ENCODE measurements at regions not wholly inside any gene's neighbourhood (a gene's known extent, or its start where the extent isn't known, plus 50 kb on each side); places are given as distances from the start of the nearest gene placed in this dataset.
"Not testable (repeated sequence)": the region's sequence is repeated elsewhere in the genome, so short reads cannot be mapped to it uniquely, and the experiment has no call there.

DNA sequence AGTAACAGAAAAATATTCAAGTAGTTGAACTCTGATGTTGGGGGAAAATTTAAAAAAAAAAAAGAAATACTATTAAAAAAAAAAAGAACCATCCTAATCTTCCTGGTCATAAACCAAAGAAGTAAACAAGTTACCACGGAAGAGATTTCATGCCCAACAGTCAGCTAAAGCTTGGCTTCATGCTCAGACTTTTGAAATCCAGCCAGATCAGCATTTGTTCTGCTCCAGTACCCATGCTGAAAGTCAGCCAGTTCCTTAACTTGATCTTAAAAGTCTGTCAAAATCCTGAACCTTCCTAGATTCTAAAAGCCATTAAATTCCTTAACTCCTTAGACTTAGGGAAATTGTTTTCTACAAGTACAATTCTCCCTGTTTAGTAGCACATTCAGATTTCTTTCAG is 908.7 kb upstream of the CDH9 start:
- intact Hi-C loops (cut with DNase I) = no loop called here
- ATAC-seq (no peak), DNase-seq (ENCODE audit: missing footprints) (no peak)

DNA sequence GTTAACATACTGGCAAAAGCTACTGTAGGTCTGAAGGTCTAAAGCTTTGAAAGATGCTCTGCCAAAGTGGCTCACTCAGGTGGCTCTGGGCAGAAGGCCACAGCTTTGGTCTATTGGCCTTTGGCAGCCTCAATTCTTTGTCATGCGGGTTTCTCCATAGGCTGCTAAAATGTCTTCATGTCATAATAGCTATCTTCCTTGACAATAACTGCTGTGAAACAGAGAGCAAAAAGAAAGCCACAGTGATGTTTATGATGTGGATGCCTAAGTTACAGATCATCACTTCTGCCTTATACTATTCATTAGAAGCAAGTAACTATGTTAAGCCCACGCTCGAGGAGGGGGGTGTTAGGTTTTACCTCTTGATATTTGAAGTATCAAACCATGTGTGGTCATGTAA is 906.1 kb upstream of the CDH9 start:
- no peak for DNase-seq (ENCODE audit: missing footprints)
- no peak for ATAC-seq
- intact Hi-C loops (cut with DNase I) = no loop called here

DNA sequence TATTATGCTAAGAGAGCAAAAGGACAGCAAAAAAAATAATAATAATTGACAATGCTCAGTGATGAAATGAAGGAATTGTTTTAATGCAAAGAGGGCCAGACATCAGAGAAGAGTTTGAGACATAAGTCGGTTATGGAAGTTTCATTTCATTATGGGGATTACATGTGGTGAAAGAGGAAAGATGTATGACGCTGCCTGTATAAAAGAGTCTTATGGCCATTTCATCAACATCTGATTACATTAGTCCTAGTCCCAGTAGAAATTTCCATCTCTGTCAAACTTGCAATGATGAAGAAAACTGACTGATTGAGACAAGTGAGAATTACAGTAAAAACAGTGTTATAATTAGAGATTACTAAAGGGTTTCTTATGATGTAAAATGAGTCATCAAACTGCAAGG is 900.6 kb upstream of the CDH9 start:
- ATAC-seq (no peak), DNase-seq (ENCODE audit: missing footprints) (no peak)
- intact Hi-C loops (cut with DNase I) = no loop called here

DNA sequence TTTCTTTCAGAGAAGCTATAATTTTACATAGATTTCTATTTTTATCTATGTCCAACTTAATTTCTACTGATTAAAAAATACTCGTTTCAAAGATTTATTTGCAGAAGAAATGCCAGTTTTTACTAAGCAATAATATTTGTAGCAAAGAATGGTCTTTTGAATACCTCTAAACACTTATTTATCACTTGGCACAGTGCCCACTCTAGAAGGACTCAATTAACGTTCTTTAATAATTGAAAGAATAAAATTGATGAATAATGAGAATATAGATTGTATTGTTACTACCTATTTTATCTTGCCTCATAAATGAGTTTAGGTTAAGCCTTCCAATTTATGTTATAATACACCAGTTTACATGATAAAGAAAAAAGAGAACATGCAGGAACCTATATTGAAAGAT is 889.7 kb upstream of the CDH9 start:
- DNase-seq (ENCODE audit: missing footprints) = no peak
- intact Hi-C loops (cut with DNase I) = no loop called here
- ATAC-seq = no peak

DNA sequence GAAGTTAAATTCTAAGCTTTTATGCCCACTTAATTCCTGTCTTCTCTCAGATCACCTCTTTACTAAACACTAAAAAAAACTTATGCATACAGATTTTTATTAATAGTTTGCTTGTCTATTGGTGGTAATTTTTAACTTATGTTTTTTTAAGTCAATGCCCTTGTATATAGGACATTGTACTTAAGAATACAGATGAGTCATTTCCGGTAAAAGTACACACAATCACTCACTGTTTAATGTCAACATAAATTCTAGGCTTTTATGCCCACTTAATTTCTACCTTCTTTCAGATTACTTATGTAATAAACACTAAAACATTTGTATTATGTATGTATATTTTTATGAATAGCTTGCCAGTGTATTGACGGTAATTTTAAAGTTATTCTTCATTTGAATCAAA is 872.8 kb upstream of the CDH9 start:
- DNase-seq (ENCODE audit: missing footprints) = no peak
- intact Hi-C loops (cut with DNase I) = no loop called here
- ATAC-seq = no peak

GRCh38 chr5:27908341-27908740 is 870.0 kb upstream of the CDH9 start:
- ATAC-seq = no peak
- no peak for DNase-seq (ENCODE audit: missing footprints)
- intact Hi-C loops (cut with DNase I) = no loop called here

- ATAC-seq = no peak
- intact Hi-C loops (cut with DNase I) = no loop called here
- DNase-seq (ENCODE audit: missing footprints) = no peak
These were observed 868.7 kb upstream of the CDH9 start for GRCh38 chr5:27906931-27907601.

DNA sequence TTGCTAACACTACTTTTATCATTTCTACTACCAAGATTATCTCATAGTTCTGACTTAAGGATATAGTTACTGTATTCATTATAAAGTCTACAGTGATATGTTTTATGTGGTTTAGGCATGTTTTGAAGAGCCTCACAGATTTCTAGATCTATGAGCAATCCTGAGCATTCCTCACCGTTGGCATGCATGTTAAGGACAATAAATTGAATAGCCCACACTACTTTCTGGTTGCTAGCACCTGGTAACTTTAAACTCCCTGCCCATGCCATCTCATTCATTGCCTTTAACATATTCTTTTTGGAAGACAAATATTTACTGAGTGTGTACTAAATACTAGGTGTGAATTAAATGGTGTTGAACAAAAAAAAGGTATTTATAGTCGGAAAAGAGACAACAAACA is 868.1 kb upstream of the CDH9 start:
- ATAC-seq (no peak), DNase-seq (ENCODE audit: missing footprints) (no peak)
- intact Hi-C loops (cut with DNase I) = no loop called here

GRCh38 chr5:27900761-27901160 is 862.4 kb upstream of the CDH9 start:
- no peak for DNase-seq (ENCODE audit: missing footprints)
- intact Hi-C loops (cut with DNase I) = no loop called here
- no peak for ATAC-seq

- intact Hi-C loops (cut with DNase I) = no loop called here
- no peak for ATAC-seq
- DNase-seq (ENCODE audit: missing footprints) = no peak
These were observed 837.7 kb upstream of the CDH9 start for GRCh38 chr5:27876071-27876470.

- ATAC-seq = no peak
- no peak for DNase-seq (ENCODE audit: missing footprints)
- intact Hi-C loops (cut with DNase I) = no loop called here
These were observed 836.8 kb upstream of the CDH9 start for GRCh38 chr5:27875148-27875547.

GRCh38 chr5:27868292-27868691 is 829.9 kb upstream of the CDH9 start:
- ATAC-seq = no peak
- intact Hi-C loops (cut with DNase I) = no loop called here
- no peak for DNase-seq (ENCODE audit: missing footprints)

DNA sequence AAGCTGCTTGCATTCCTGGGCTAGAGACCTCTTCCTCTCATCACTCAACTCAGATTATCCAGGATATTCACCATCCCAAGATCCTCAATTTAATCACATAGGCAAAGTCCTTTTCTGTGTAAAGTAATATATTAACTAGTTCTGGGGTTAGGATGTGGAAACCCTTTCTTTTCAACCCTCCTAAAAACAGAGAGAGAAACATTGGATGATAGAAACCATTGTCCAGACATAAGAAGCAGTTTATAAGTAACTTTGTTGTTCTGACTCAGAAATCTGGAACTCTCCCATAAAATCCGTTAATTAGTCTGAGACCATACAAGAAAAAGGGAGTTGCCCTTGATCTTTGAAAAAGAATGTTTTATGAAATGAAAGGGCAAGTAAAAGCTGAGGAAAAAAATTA is 817.1 kb upstream of the CDH9 start:
- no peak for ATAC-seq
- intact Hi-C loops (cut with DNase I) = no loop called here
- DNase-seq (ENCODE audit: missing footprints) = no peak

DNA sequence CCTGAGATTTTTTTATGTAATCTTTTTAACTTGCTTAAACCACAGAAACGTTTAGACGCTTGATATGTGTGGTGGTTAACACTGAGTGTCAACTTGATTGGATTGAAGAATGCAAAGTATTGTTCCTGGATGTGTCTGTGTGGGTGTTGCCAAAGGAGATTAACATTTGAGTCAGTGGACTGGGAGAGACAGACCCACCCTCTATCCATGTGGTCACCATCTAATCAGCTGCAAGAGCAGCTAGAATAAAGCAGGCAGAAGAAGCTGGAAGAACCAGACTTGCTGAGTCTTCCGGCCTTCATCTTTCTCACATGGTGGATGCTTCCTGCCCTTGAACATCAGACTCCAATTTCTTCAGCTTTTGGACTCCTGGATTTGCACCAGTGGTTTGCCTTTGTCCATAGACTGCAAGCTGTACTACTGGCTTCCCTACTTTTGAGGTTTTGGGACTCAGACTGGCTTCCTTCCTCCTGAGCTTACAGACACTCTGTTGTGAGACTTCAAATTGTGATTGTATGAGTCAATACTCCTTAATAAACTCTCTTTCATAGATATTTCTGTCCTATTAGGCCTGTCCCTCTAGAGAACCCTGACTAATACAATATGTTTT is 816.0 kb upstream of the CDH9 start:
- no peak for ATAC-seq

GRCh38 chr5:27845248-27845647 is 806.9 kb upstream of the CDH9 start:
- intact Hi-C loops (cut with DNase I) = no loop called here
- no peak for ATAC-seq
- no peak for DNase-seq (ENCODE audit: missing footprints)

More for the DNA sequence above, 816.0 kb upstream of the CDH9 start:
- intact Hi-C loops (cut with DNase I) = no loop called here
- DNase-seq (ENCODE audit: missing footprints) = no peak

GRCh38 chr5:27836704-27837103 is 798.3 kb upstream of the CDH9 start:
- intact Hi-C loops (cut with DNase I); DNase-seq (ENCODE audit: missing footprints): not testable (repeated sequence)

GRCh38 chr5:27832886-27833285 is 794.5 kb upstream of the CDH9 start:
- ATAC-seq (no peak), DNase-seq (ENCODE audit: missing footprints) (no peak)
- intact Hi-C loops (cut with DNase I) = no loop called here

More at GRCh38 chr5:27836704-27837103, 798.3 kb upstream of the CDH9 start:
- not testable (repeated sequence) for ATAC-seq

DNA sequence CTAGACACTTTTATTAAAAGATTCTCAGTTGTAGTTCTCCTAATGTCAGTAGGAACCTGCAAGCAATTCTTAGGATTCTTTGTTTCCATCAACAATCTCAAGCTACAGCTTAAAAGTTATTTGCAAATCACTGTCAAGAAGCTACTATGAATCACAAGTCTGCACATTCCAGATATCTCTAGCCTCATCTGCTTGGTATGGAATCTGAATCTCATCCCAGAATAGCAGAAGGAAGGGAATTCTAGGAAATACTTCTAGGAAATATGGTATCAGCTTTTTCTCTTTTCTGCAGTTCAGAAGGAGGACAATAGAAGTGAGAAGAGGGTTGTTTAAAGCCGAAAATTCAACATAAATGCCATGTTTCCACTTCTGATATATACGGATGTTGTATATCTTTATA is 792.2 kb upstream of the CDH9 start:
- DNase-seq (ENCODE audit: missing footprints) (no peak), ATAC-seq (no peak)
- intact Hi-C loops (cut with DNase I) = no loop called here

DNA sequence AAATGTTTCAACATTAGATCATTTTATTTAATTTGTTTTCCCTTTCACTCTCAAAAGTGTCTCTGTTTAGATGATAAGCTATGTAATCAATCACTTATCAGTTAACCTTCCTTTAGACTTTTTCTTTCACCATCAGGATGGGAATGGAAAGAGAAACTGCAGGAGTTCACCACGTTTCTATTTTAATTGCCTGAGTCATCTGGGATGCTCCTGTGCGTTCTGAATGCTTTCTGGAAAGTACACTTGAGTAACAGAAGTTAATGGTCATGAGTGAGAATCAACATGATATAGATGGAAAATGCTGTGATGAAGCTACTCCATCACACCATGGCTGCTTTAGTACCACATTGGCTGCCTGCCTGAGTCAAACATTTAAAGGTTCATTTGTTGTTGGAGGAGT is 783.3 kb upstream of the CDH9 start:
- intact Hi-C loops (cut with DNase I) = no loop called here
- ATAC-seq (no peak), DNase-seq (ENCODE audit: missing footprints) (no peak)

GRCh38 chr5:27818888-27819287 is 780.5 kb upstream of the CDH9 start:
- intact Hi-C loops (cut with DNase I) = no loop called here
- ATAC-seq (no peak), DNase-seq (ENCODE audit: missing footprints) (no peak)

DNA sequence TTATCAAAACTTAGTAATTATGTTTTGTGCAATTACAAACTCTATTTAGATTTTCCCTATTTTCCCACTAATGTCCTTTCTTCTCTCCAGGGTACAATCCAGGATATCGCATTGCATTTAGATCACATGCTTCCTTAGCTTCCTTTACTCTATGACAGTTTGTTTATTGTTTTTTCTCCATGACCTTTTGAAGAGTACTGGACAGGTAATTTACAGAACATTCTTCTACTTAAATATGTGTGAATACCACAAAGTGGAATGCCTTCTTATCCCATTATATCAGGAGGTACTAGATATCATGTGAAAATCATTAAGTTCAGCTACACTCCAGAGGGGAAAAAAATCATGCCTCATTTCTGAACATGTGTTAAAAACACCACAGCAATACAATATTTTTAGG is 776.6 kb upstream of the CDH9 start:
- intact Hi-C loops (cut with DNase I) = no loop called here
- no peak for DNase-seq (ENCODE audit: missing footprints)
- ATAC-seq = no peak

Measured in Right ventricle myocardium inferior (tissue), 1 donor.